Stomach (tissue), 8 donors: ENCODE measurements at regions not wholly inside any gene's neighbourhood (a gene's known extent, or its start where the extent isn't known, plus 50 kb on each side); places are given as distances from the start of the nearest gene placed in this dataset.

Source experiments
- DNase-seq, 2 donors: peaks; one replicate each; pipeline versions ENCODE4 v3.0.0 to v3.0.0-alpha.2; 2013 to 2019
- H3K27ac ChIP-seq, 5 donors: fragments of 200-600 bp in 4 of 5; sonication (generic) in 4 of 5; one replicate each; pipeline ENCODE4 v1.5.1; 2013 to 2019; ENCODE audit warnings: mild to moderate bottlenecking in 1 of 5, moderate library complexity in 1 of 5
- H3K27me3 ChIP-seq, 3 donors: fragments of 200-600 bp; sonication (generic); one replicate each; pipeline ENCODE4 v1.5.1; 2017 to 2019; ENCODE audit warnings: mixed run types in 1 of 3
- H3K36me3 ChIP-seq, 4 donors: fragments of 200-600 bp; sonication (generic); 1 replicate in 3 of 4; 2 replicates in 1 of 4; pipeline ENCODE4 v1.5.1; 2016 to 2019
- H3K4me1 ChIP-seq, 4 donors: fragments of 200-600 bp; sonication (generic); one replicate each; pipeline ENCODE4 v1.5.1; 2016 to 2019
- H3K4me3 ChIP-seq, 4 donors: fragments of 200-600 bp; sonication (generic) in 3 of 4; one replicate each; pipeline ENCODE4 v1.5.1; 2016 to 2019; ENCODE audit warnings: mild to moderate bottlenecking in 1 of 4
- H3K9me3 ChIP-seq, 4 donors: fragments of 200-600 bp; sonication (generic); one replicate each; pipeline ENCODE4 v1.5.1; 2016 to 2019
- CTCF ChIP-seq, 7 experiments: fragments of 450-650 bp in 4 of 7; fragments of 200-600 bp in 3 of 7; sonication (generic) in 3 of 7; IDR thresholded peaks; one replicate each; pipeline ENCODE4 v1.5.1; 2016 to 2019; ENCODE audit warnings: antibody characterized with exemption in 7 of 7, control low read depth in 2 of 7, mild to moderate bottlenecking in 1 of 7
- EP300 ChIP-seq: sonication (generic); formaldehyde crosslinking; IDR thresholded peaks from one replicate; pipeline ENCODE4 v1.6.1; 2017; ENCODE audit warnings: antibody characterized with exemption
- POLR2A ChIP-seq, 4 donors: fragments of 450-650 bp; IDR thresholded peaks; one replicate each; pipeline ENCODE4 v1.6.1; 2016; ENCODE audit warnings: antibody characterized with exemption in 4 of 4, control low read depth in 2 of 4, mild to moderate bottlenecking in 1 of 4, moderate library complexity in 1 of 4
- POLR2AphosphoS5 ChIP-seq, 3 donors: sonication (generic); formaldehyde crosslinking; IDR thresholded peaks; one replicate each; pipeline ENCODE4 v1.6.1; 2016; ENCODE audit warnings: antibody characterized with exemption in 3 of 3
- WGBS, 5 donors: extraction: QIAGEN DNeasy Blood & Tissue Kit in 3 of 5; methylation state at CpG; one replicate each; pipeline versions ENCODE4 v1.1.5 to v1.1.7; 2013 to 2018; 5-methylcytosine and 5-hydroxymethylcytosine counted together
- intact Hi-C: fragments of 100-400 bp; cut with DNase I; formaldehyde crosslinking; loops from one replicate; pipeline ENCODE4 v1.15.1; 2023; ENCODE audit warnings: low total_unique reads
- donor health status: healthy with polysubstance abuse.
- donor health status: Bipolar disorder and iron deficiency.
- donor health status: healthy.

DNA sequence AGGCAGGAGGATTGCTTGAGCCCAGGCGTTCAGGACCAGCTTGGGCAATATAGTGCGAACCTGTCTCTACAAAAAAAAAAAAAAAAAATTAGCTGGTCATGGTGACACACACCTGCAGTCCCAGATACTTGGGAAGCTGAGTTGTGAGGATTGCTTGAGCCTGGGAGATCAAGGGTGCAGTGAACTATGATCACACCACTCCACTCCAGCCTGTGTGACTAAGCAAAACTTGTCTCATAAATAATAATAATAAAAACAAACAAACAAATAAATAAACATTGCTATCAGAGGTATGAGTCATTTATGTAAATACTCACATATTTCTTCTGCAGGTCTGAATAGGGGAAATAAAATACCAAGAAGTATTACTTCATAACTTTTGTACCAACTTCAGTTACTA is 1372.7 kb upstream of the AGA start:
- intact Hi-C loops, result no loop called here
- Histone ChIP-seq H3K27ac (no peak overlapping the region), H3K9me3 (peaks cover 0 to 13% (median 0%) of the 10 kb centered on the region in 4 donors), H3K4me1 (no peaks in the 10 kb centered on the region), H3K27me3 (no peaks in the 10 kb centered on the region), H3K4me3 (no peak overlapping the region), H3K36me3 (no peaks in the 10 kb centered on the region)
- no peak for DNase-seq
- TF ChIP-seq EP300 (no peak), POLR2A (IDR thresholded peaks at IDR 0.05) (no peak), POLR2AphosphoS5 (IDR thresholded peaks at IDR 0.05) (no peak), CTCF (IDR thresholded peaks at IDR 0.05) (no peak)
- 75 to 88% (median 81%) methylated on average over 2 of the region's 2 CpGs for WGBS, 5 donors

GRCh38 chr4:178823673-178824295 is 1381.5 kb upstream of the AGA start:
- no peak for TF ChIP-seq EP300
- TF ChIP-seq CTCF (IDR thresholded peaks at IDR 0.05), result no peak
- no peak for TF ChIP-seq POLR2AphosphoS5 (IDR thresholded peaks at IDR 0.05)
- TF ChIP-seq POLR2A (IDR thresholded peaks at IDR 0.05), result no peak
- 67 to 80% (median 69%) methylated on average over 2 of the region's 2 CpGs for WGBS, 5 donors

GRCh38 chr4:178836865-178837264 is 1394.6 kb upstream of the AGA start:
- H3K27ac ChIP-seq, result no peak overlapping the region

More at GRCh38 chr4:178823673-178824295, 1381.5 kb upstream of the AGA start:
- H3K4me1 ChIP-seq, result no peaks in the 10 kb centered on the region
- H3K27me3 ChIP-seq, result no peaks in the 10 kb centered on the region
- H3K36me3 ChIP-seq, result no peaks in the 10 kb centered on the region
- no peak for DNase-seq
- peaks cover 0 to 6% (median 0%) of the 10 kb centered on the region in 4 donors for H3K9me3 ChIP-seq
- H3K4me3 ChIP-seq, result no peak overlapping the region
- intact Hi-C loops, result no loop called here
- H3K27ac ChIP-seq, result no peak overlapping the region

GRCh38 chr4:178838776-178839175 is 1396.5 kb upstream of the AGA start:
- Histone ChIP-seq H3K4me3 (no peak overlapping the region), H3K36me3 (no peaks in the 10 kb centered on the region), H3K4me1 (no peaks in the 10 kb centered on the region), H3K9me3 (peaks cover 0 to 4% (median 0%) of the 10 kb centered on the region in 4 donors), H3K27ac (no peak overlapping the region), H3K27me3 (no peaks in the 10 kb centered on the region)
- TF ChIP-seq EP300, result no peak
- no peak for TF ChIP-seq POLR2A (IDR thresholded peaks at IDR 0.05)
- TF ChIP-seq CTCF (IDR thresholded peaks at IDR 0.05), result no peak
- no peak for TF ChIP-seq POLR2AphosphoS5 (IDR thresholded peaks at IDR 0.05)
- intact Hi-C loops, result no loop called here
- 61 to 78% (median 72%) methylated on average over 2 of the region's 2 CpGs for WGBS, 5 donors
- no peak for DNase-seq

More at GRCh38 chr4:178836865-178837264, 1394.6 kb upstream of the AGA start:
- TF ChIP-seq EP300, result no peak
- no peak for TF ChIP-seq POLR2A (IDR thresholded peaks at IDR 0.05)
- TF ChIP-seq CTCF (IDR thresholded peaks at IDR 0.05), result no peak
- no peak for TF ChIP-seq POLR2AphosphoS5 (IDR thresholded peaks at IDR 0.05)
- Histone ChIP-seq H3K4me3 (no peak overlapping the region), H3K4me1 (no peaks in the 10 kb centered on the region), H3K9me3 (no peaks in the 10 kb centered on the region), H3K27me3 (no peaks in the 10 kb centered on the region), H3K36me3 (no peaks in the 10 kb centered on the region)
- DNase-seq, result no peak
- WGBS, 5 donors, result 65 to 91% (median 77%) methylated on average over 1 of the region's 1 CpG
- intact Hi-C loops, result no loop called here
